AG08396 (cell line): ENCODE measurements at regions not wholly inside any gene's neighbourhood (a gene's known extent, or its start where the extent isn't known, plus 50 kb on each side); places are given as distances from the start of the nearest gene placed in this dataset.
"Not testable (repeated sequence)": the region's sequence is repeated elsewhere in the genome, so short reads cannot be mapped to it uniquely, and the experiment has no call there.

Source experiments
- DNase-seq: peaks from one replicate; pipeline ENCODE4 v3.0.0; 2012; ENCODE audit warnings: low spot score, mixed read lengths

GRCh38 chr1:166695115-166695514 lies 144.2 kb upstream of the POGK start:
- DNase-seq: no peak

GRCh38 chr1:166695834-166696233 lies 143.4 kb upstream of the POGK start:
- DNase-seq: not testable (repeated sequence)

DNA sequence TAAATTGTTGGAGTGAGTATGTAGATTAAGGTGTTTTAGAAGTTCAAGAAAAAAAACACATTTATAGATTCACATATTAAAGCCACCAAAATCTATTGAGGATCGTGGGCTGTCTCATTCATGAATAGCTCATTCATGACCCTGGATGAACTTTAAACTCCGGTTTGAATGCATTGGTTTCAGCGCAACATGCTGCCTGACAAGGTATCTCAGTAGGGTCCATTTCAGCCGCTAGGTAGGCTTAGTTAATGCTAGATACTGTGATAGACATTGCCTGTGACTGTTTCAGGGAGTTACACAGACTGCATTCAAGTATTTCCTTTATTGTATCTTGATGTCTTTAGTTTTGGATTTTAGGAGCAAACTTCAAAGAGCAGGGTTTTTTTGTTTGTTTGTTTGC lies 140.5 kb upstream of the POGK start:
- no peak for DNase-seq

DNA sequence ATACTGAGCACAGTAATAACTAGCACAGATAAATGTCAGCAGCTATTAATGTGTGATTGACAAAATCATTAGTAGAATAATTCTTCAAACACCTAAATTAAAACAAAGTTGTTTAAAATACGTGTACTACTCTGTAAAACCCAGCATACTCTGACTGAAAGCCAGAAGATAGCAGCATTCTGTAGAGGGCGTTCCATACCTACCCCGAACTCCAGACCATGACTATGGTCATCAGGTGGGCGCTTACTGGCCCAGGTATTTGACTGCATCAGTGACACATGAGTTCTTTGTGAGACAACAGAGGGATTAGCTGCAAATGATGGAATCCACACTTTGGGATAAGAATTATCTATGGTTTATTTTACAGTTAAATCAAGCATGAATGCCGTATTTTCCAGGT lies 139.7 kb upstream of the POGK start:
- DNase-seq: no peak

DNA sequence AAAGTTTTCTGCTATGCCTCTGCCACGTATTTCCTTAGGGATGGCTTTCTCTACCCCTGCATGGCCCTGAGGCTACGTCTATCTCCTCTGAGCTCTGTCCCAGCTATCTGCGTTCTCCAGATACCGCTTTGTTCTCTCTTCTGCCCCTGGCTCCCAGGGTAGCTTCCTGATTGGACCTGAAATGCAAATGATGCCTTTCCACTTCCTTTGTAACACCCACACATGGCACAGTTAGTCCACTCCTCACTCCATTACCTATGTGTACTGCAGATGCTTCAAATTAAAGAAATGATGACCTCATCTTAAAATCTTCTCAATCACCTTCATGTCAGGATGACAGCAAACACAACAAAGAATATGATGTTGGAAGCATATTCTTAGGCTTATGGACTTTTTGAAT lies 138.6 kb upstream of the POGK start:
- DNase-seq: no peak

- DNase-seq: no peak
Measured at GRCh38 chr1:166701603-166702100, 137.6 kb upstream of the POGK start.

DNA sequence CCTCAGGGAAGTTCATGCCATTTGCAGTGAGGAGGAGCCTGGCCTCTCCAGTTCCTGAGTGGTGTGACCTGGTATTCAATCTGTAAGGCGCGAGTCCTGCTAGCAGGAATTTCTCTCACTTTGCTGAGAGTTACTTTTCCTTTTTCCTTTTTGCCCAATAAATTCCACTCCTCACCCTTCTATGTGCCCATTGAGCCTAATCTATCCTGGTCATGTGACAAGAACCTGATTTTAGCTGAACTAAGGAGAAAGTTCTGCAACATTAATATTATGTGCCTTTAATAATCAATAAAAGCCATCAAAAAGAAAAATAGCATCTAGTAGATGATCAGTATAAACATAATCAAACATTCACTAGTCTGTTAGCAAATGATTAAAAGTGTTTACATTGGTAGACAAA lies 136.1 kb upstream of the POGK start:
- no peak for DNase-seq

DNA sequence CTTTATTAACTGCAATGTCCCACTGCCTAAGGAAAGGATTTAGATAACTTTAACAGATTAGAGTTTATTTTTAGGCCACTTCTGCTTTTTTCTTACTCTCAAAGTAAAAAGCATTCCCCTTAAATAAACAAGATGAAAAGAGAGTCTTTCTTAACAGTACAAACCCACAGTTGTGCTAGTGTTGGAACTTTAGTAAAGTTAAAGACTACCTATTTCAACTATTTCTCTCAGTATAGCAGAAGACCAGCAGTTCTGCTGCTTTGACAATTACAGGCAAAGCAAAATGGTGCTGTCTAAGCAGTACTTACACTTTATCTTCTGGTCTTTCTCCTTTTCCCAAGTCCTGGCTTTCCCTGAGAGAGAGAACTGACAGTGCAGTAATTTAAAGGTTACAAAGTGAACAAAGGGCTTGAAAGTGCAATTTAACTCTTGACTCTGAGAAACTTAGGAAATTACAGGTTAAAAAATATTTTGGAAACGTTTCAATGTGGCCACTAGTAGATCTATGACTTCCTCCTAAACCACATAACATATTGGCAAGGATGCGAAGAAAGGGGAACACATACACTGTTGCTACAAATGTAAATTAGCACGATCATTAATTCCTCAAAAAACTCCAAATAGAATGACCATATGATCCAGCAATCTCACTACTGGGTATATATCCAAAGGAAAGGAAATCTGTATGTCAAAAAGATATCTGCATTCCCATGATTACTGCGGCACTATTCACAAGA lies 135.4 kb upstream of the POGK start:
- no peak for DNase-seq

DNA sequence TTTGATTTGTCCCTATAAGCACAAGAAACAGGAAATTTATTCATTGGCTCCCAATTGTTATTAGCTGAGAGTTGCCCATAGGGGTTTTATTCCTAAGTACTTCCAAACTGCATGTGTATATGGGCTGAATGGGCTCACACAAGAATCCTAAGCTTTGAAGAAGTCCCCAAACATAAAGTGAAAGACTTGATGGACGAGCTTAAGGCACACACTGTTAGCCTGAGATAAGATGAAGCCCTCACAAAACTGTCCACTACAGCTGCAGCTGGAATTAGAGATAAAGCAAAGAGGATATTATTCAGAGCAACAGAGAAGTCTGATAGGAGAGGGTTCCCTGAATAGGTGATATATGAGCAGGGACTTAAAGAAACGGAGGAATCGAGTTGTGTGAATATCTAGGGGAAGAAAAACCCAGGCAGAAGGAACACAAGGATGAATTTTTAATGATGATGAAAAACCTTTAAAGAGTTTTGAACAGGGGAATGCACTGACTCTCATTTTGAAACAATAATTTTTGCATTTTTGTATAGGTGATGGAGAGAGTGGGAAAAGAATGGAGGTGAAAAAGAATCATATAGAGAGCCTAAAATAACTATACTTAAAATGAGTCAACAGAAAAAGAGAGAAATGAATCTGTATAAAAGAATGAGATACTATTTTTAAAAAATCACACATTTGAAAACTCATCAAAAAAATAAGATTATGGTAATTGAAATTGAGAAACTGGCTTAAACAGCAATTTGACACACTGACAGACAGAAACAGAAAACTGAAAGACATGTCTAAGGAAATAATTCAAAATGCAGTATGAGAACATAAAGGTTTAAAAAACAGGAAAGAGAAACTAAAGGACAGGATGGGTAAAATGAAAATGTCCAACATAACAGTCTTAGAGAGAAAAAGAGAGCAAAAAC lies 133.6 kb upstream of the POGK start:
- no peak for DNase-seq

DNA sequence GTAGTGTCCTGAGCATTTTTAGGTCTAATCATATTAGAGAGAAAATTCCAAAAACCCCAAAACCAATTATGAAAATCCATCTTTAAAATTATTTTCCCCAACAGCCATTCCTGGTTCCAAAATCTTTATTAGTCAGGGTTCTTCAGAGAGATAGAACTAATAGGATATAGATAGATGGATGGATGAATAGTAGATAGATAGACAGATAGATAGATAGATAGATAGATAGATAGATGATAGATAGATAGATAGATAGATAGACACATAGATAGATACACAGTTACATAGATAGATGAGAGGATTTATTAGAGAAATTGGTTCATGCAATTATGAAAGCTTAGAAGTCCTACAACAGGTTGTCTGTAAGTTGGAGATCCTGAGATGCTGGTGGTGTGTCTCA lies 122.7 kb upstream of the POGK start:
- DNase-seq: no peak

DNA sequence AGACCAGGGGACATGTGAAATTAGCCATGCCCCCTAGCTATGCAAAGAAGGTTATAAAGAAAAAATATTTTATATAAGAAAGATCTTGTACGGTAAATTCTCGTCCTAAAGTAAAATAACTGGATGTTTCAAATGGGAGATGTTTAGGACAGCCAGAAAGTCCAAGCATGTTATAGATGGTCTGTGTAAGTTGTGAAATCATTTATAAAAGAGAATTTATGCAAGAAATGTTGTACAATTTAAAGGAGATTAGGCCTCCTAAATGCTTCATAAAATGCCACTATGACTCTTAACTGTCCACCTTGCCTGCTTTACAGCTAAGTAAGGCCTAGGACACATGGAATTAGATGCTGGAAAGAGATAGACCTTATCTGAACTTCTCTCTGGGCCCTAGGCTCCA lies 118.1 kb upstream of the POGK start:
- DNase-seq: no peak

- DNase-seq: peak; percentile 6
Measured at GRCh38 chr1:166730299-166730888, 108.9 kb upstream of the POGK start.

- DNase-seq: no peak
Measured at GRCh38 chr1:166738140-166738539, 101.1 kb upstream of the POGK start.

GRCh38 chr1:166738873-166739272 lies 100.4 kb upstream of the POGK start:
- no peak for DNase-seq

GRCh38 chr1:166740668-166741276 lies 98.5 kb upstream of the POGK start:
- DNase-seq: no peak

- DNase-seq: no peak
Measured at GRCh38 chr1:166763318-166763717, 76.0 kb upstream of the POGK start.

GRCh38 chr1:166766942-166767341 lies 72.3 kb upstream of the POGK start:
- no peak for DNase-seq

DNA sequence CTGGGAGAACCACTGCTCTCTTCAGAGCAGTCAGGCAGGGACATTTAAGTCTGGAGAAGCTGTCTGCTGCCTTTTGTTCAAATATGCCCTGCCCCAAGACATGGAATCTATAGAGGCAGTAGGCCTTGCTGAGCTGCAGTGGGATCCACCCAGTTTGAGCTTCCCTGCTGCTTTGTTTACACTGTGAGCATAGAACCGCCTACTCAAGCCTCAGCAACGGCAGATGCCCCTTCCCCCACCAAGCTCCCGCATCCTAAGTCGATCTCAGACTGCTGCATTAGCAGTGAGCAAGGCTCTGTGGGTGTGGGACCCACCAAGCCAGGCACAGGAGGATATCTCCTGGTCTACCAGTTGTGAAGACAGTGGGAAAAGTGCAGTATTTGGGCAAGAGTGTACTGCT lies 54.6 kb upstream of the POGK start:
- not testable (repeated sequence) for DNase-seq

- no peak for DNase-seq
Measured at GRCh38 chr1:166785987-166786386, 53.3 kb upstream of the POGK start.

- DNase-seq: no peak
Measured at GRCh38 chr1:166789286-166789685, 50.0 kb upstream of the POGK start.
